ENCODE measurements at regions not wholly inside any gene's neighbourhood (a gene's known extent, or its start where the extent isn't known, plus 50 kb on each side); places are given as distances from the start of the nearest gene placed in this dataset.

- H3K4me1 ChIP-seq (ENCODE audit: control insufficient read depth, insufficient read depth, low read length, poor library complexity, severe bottlenecking): peaks cover 7% of the 10 kb centered on the region
Observed at GRCh38 chrX:69222103-69223090, 57.1 kb upstream of the PJA1 start.

GRCh38 chrX:69221239-69222102 is 56.2 kb upstream of the PJA1 start:
- Histone ChIP-seq H3K27ac (ENCODE audit: insufficient read depth, low read length, poor library complexity, severe bottlenecking) (no peak overlapping the region), H3K4me3 (ENCODE audit: insufficient read depth, low read depth, low read length, poor library complexity, severe bottlenecking) (no peak overlapping the region), H3K9me3 (ENCODE audit: control insufficient read depth, low read length) (no peaks in the 10 kb centered on the region), H3K27me3 (replicated peaks; ENCODE audit: control insufficient read depth, insufficient read depth, low read length, poor library complexity, severe bottlenecking) (no peaks in the 10 kb centered on the region), H3K36me3 (ENCODE audit: control insufficient read depth, insufficient read depth, low read length) (no peaks in the 10 kb centered on the region), H3K4me1 (ENCODE audit: control insufficient read depth, insufficient read depth, low read length, poor library complexity, severe bottlenecking) (peaks cover 7% of the 10 kb centered on the region)
- DNase-seq: no peak

More at GRCh38 chrX:69222103-69223090, 57.1 kb upstream of the PJA1 start:
- H3K27me3 ChIP-seq (replicated peaks; ENCODE audit: control insufficient read depth, insufficient read depth, low read length, poor library complexity, severe bottlenecking): no peaks in the 10 kb centered on the region
- no peaks in the 10 kb centered on the region for H3K36me3 ChIP-seq (ENCODE audit: control insufficient read depth, insufficient read depth, low read length)
- H3K9me3 ChIP-seq (ENCODE audit: control insufficient read depth, low read length): no peaks in the 10 kb centered on the region
- DNase-seq: peak; percentile 35 to 51 (median 38)
- no peak overlapping the region for H3K4me3 ChIP-seq (ENCODE audit: insufficient read depth, low read depth, low read length, poor library complexity, severe bottlenecking)
- H3K27ac ChIP-seq (ENCODE audit: insufficient read depth, low read length, poor library complexity, severe bottlenecking): no peak overlapping the region

GRCh38 chrX:69218407-69218997 is 53.2 kb upstream of the PJA1 start:
- Histone ChIP-seq H3K27ac (ENCODE audit: insufficient read depth, low read length, poor library complexity, severe bottlenecking) (no peak overlapping the region), H3K9me3 (ENCODE audit: control insufficient read depth, low read length) (no peaks in the 10 kb centered on the region)
- DNase-seq: no peak

GRCh38 chrX:69216911-69217310 is 51.7 kb upstream of the PJA1 start:
- no peak for DNase-seq
- H3K27me3 ChIP-seq (replicated peaks; ENCODE audit: control insufficient read depth, insufficient read depth, low read length, poor library complexity, severe bottlenecking): no peaks in the 10 kb centered on the region
- peaks cover 2% of the 10 kb centered on the region for H3K4me1 ChIP-seq (ENCODE audit: control insufficient read depth, insufficient read depth, low read length, poor library complexity, severe bottlenecking)
- no peaks in the 10 kb centered on the region for H3K36me3 ChIP-seq (ENCODE audit: control insufficient read depth, insufficient read depth, low read length)
- H3K9me3 ChIP-seq (ENCODE audit: control insufficient read depth, low read length): no peaks in the 10 kb centered on the region
- no peak overlapping the region for H3K4me3 ChIP-seq (ENCODE audit: insufficient read depth, low read depth, low read length, poor library complexity, severe bottlenecking)
- H3K27ac ChIP-seq (ENCODE audit: insufficient read depth, low read length, poor library complexity, severe bottlenecking): no peak overlapping the region

More at GRCh38 chrX:69218407-69218997, 53.2 kb upstream of the PJA1 start:
- no peaks in the 10 kb centered on the region for H3K27me3 ChIP-seq (replicated peaks; ENCODE audit: control insufficient read depth, insufficient read depth, low read length, poor library complexity, severe bottlenecking)
- no peaks in the 10 kb centered on the region for H3K36me3 ChIP-seq (ENCODE audit: control insufficient read depth, insufficient read depth, low read length)
- H3K4me3 ChIP-seq (ENCODE audit: insufficient read depth, low read depth, low read length, poor library complexity, severe bottlenecking): no peak overlapping the region
- H3K4me1 ChIP-seq (ENCODE audit: control insufficient read depth, insufficient read depth, low read length, poor library complexity, severe bottlenecking): peaks cover 7% of the 10 kb centered on the region

GRCh38 chrX:69216446-69216845 is 51.2 kb upstream of the PJA1 start:
- no peaks in the 10 kb centered on the region for H3K36me3 ChIP-seq (ENCODE audit: control insufficient read depth, insufficient read depth, low read length)
- no peak for DNase-seq
- no peak overlapping the region for H3K4me3 ChIP-seq (ENCODE audit: insufficient read depth, low read depth, low read length, poor library complexity, severe bottlenecking)
- H3K27ac ChIP-seq (ENCODE audit: insufficient read depth, low read length, poor library complexity, severe bottlenecking): no peak overlapping the region
- H3K27me3 ChIP-seq (replicated peaks; ENCODE audit: control insufficient read depth, insufficient read depth, low read length, poor library complexity, severe bottlenecking): no peaks in the 10 kb centered on the region
- no peaks in the 10 kb centered on the region for H3K4me1 ChIP-seq (ENCODE audit: control insufficient read depth, insufficient read depth, low read length, poor library complexity, severe bottlenecking)
- no peaks in the 10 kb centered on the region for H3K9me3 ChIP-seq (ENCODE audit: control insufficient read depth, low read length)

GRCh38 chrX:69215161-69215875 is 50.1 kb upstream of the PJA1 start:
- Histone ChIP-seq H3K4me1 (ENCODE audit: control insufficient read depth, insufficient read depth, low read length, poor library complexity, severe bottlenecking) (no peaks in the 10 kb centered on the region), H3K9me3 (ENCODE audit: control insufficient read depth, low read length) (no peaks in the 10 kb centered on the region), H3K4me3 (ENCODE audit: insufficient read depth, low read depth, low read length, poor library complexity, severe bottlenecking) (no peak overlapping the region), H3K27me3 (replicated peaks; ENCODE audit: control insufficient read depth, insufficient read depth, low read length, poor library complexity, severe bottlenecking) (no peaks in the 10 kb centered on the region), H3K27ac (ENCODE audit: insufficient read depth, low read length, poor library complexity, severe bottlenecking) (no peak overlapping the region), H3K36me3 (ENCODE audit: control insufficient read depth, insufficient read depth, low read length) (no peaks in the 10 kb centered on the region)
- no peak for DNase-seq

Data from effector memory CD4-positive, alpha-beta T cell (primary cell).